Neural cell (in vitro differentiated cells): ENCODE measurements at regions not wholly inside any gene's neighbourhood (a gene's known extent, or its start where the extent isn't known, plus 50 kb on each side); places are given as distances from the start of the nearest gene placed in this dataset.

Experiments used
- EZH2 ChIP-seq: fragments of 200-600, 300-800 bp; shearing (Covaris generic), sonication (generic); IDR thresholded peaks from 2 replicates; pipeline ENCODE4 v1.6.1; 2014; ENCODE audit warnings: antibody characterized with exemption, low read length, borderline replicate concordance, mild to moderate bottlenecking; ENCODE audit not compliant: insufficient read depth, poor library complexity, severe bottlenecking
- RAD21 ChIP-seq: fragments of 450-650 bp; conservative IDR thresholded peaks from 2 replicates; pipeline ENCODE4 v1.6.1; 2014; ENCODE audit warnings: antibody characterized with exemption, mild to moderate bottlenecking, moderate library complexity

GRCh38 chr4:104559502-104559901 lies 64.8 kb upstream of the CXXC4 start:
- no peak for TF ChIP-seq RAD21
- no peak for TF ChIP-seq EZH2
